SH-SY5Y (cell line): ENCODE measurements at regions not wholly inside any gene's neighbourhood (a gene's known extent, or its start where the extent isn't known, plus 50 kb on each side); places are given as distances from the start of the nearest gene placed in this dataset.

Experiments used
- GATA2 ChIP-seq: IDR thresholded peaks from 2 replicates; pipeline ENCODE4 v1.6.1; 2011; ENCODE audit warnings: mild to moderate bottlenecking, low read depth, low read length
- GATA3 ChIP-seq: IDR thresholded peaks from 2 replicates; pipeline ENCODE4 v1.6.1; 2011; ENCODE audit warnings: low read depth, mild to moderate bottlenecking, low read length, moderate library complexity

DNA sequence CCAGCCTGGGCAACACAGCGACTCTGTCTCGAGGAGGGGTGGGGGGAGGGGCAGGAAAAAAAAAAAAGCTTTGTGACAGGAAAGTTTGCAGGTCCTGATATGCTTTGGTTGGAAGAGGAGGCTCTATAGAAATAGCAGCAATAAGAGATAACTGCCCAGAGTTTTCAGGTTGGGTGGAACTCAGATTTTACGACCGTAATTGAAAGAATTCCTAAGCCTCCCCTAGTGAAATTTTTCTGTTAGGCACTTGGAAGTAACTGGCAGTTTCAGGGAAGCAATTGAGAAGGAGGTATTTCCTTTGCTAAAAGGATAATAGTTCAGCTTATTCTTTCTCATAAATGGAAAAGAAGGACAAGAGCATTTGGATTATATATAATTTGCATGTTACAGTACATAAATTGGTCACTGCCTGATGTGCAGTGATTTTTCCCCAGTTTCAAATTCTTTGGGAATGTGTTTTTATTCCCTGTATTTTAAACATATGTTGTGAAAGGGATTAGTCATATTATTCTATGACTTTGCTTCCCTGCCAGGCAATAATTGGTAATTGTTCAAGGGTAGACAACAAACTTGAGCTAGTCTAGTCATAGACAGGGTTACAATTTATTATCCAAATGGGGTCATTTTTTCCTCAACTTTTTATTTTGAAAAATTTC lies 452.8 kb downstream of the AEBP2 start:
- TF ChIP-seq GATA2 (no peak), GATA3 (no peak)
